Pancreas (tissue), 10 donors: ENCODE measurements at regions not wholly inside any gene's neighbourhood (a gene's known extent, or its start where the extent isn't known, plus 50 kb on each side); places are given as distances from the start of the nearest gene placed in this dataset.

Experiments used
- ATAC-seq, 4 donors: fragments of 200-7000 bp; cut with Tn5 transposase; one replicate each; pipeline versions ENCODE4 v1.8.0 to v1.9.1; 2020; ENCODE audit warnings: mild to moderate bottlenecking in 4 of 4, moderate library complexity in 4 of 4
- DNase-seq, 6 donors: peaks; one replicate each; pipeline ENCODE4 v3.0.0-alpha.2; 2020
- FAIRE-seq: peaks from 2 replicates; lab custom pipeline; 2012; peaks lifted over from hg19 to GRCh38; lab: Jason Lieb, UNC
- H3K27ac ChIP-seq, 4 donors: fragments of 200-600 bp; sonication (generic); 1 replicate in 3 of 4; 2 replicates in 1 of 4; pipeline versions ENCODE4 v1.5.0 to v1.8.0; 2020
- H3K27me3 ChIP-seq, 4 donors: fragments of 200-600 bp; one replicate each; pipeline ENCODE4 v1.8.0; 2021
- H3K36me3 ChIP-seq, 3 donors: fragments of 200-600 bp; sonication (generic) in 1 of 3; one replicate each; pipeline versions ENCODE4 v1.5.0 to v1.8.0; 2020 to 2021
- H3K4me1 ChIP-seq, 3 donors: fragments of 200-600 bp; one replicate each; pipeline ENCODE4 v1.8.0; 2021
- H3K4me3 ChIP-seq, 4 donors: fragments of 200-600 bp; sonication (generic) in 2 of 4; one replicate each; pipeline versions ENCODE4 v1.5.0 to v1.8.0; 2020 to 2021
- H3K9me3 ChIP-seq, 4 donors: fragments of 200-600 bp; one replicate each; pipeline ENCODE4 v1.8.0; 2021
- WGBS, 2 donors: extraction: QIAGEN DNeasy Blood & Tissue Kit; methylation state at CpG; one replicate each; pipeline ENCODE4 v1.1.7; 2013; 5-methylcytosine and 5-hydroxymethylcytosine counted together
- intact Hi-C, 3 donors: fragments of 100-400 bp; cut with DNase I; formaldehyde crosslinking; loops; one replicate each; pipeline versions ENCODE4 v1.11.1 to v1.14.2; 2022
- TF ChIP-seq, protein P1 (sequence below), 4 donors: fragments of 200-600 bp; sonication (generic) in 3 of 4; IDR thresholded peaks; one replicate each; pipeline versions ENCODE4 v1.5.0 to v1.8.0; 2021; ENCODE audit warnings: antibody characterized with exemption in 4 of 4
- donor health status: healthy with polysubstance abuse.
- donor health status: DM: no; HTN: no; CAD: no; lungs with moderate emphysema.
- donor health status: DM: no; HTN: no; CAD: no.
- donor health status: control.
- donor health status: control.
- donor health status: Bipolar disorder and iron deficiency.
- donor health status: DM: yes; HTN: yes; CAD: no.
- donor health status: DM: no; HTN: no; CAD: no.
- donor health status: DM: no; HTN: no; CAD: no.
- donor health status: DM: yes; HTN: yes; CAD: no.

DNA sequence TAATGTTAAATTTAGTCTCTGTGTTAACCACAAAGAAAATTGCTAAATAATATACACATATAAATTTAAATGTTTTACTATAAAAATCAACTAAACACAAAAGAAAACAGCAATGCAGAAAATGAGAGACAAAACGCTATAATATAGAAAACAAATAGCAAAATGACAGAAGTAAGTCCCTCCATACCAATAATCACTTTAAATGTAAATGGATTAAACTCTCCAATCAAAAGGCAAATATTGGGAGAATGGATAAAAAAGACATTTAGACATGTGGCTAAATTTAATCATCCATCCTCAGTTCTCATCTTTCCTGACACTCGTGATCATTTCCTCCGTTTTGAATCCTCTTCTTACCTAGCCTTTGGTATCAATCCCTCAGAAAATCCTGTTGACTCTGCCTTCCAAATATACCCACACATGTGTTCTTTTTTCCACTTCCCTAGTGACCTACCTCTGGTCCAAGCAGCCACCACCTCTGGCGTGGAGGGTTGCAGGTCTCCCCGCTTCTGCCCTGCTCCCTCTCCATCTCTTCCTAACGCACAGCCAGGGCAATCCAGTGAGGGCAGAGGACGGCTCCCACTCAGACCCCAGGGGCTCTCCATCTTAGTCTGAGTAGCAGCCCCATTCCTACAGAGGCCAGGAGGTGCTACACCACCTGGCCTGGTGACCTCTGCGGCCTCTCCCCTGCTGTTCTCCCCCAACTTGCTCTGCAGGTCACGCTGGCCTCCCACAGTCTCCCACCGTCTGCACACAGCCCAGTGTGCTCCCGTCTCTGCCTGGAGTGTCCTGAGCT, 149.2 kb downstream of the RNASET2 start:
- no peak overlapping the region for H3K4me3 ChIP-seq
- no peak overlapping the region for H3K27ac ChIP-seq
- no peak for DNase-seq
- ATAC-seq: no peak
- H3K36me3 ChIP-seq: no peaks in the 10 kb centered on the region
- H3K4me1 ChIP-seq: no peaks in the 10 kb centered on the region
- no peaks in the 10 kb centered on the region for H3K27me3 ChIP-seq
- intact Hi-C loops: no loop called here
- no peaks in the 10 kb centered on the region for H3K9me3 ChIP-seq
- WGBS, 2 donors: 83 to 84% methylated on average over 11 of the region's 11 CpGs
- TF ChIP-seq, protein P1, sequence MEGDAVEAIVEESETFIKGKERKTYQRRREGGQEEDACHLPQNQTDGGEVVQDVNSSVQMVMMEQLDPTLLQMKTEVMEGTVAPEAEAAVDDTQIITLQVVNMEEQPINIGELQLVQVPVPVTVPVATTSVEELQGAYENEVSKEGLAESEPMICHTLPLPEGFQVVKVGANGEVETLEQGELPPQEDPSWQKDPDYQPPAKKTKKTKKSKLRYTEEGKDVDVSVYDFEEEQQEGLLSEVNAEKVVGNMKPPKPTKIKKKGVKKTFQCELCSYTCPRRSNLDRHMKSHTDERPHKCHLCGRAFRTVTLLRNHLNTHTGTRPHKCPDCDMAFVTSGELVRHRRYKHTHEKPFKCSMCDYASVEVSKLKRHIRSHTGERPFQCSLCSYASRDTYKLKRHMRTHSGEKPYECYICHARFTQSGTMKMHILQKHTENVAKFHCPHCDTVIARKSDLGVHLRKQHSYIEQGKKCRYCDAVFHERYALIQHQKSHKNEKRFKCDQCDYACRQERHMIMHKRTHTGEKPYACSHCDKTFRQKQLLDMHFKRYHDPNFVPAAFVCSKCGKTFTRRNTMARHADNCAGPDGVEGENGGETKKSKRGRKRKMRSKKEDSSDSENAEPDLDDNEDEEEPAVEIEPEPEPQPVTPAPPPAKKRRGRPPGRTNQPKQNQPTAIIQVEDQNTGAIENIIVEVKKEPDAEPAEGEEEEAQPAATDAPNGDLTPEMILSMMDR (IDR thresholded peaks at IDR 0.05): no peak
- FAIRE-seq: no peak

DNA sequence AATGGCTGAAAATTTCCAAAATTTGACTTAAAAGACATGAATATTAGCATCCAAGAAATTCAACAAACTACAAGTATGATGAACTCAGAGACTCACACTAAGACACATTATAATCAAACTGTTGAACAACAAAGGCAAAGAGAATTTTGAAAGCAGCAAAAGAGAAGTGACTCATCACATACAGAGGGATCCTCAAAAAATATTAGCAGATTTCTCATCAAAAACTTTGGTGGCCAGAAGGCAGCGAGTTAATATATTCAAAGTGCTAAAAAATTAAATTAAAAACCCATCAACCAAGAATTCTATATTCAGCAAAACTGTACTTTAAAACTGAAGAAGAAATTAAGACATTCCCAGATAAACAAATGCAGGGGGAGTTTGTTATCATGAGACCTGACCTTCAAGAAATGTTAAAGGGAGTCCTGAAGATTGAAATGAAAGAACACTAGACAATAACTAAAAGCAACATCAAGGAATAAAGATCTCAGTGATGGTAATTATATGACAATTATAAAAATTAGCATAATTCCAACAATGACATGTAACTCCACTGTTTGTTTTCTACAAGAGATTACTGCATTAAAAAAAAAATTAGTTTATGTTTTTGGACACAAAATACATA, 150.0 kb downstream of the RNASET2 start:
- TF ChIP-seq, protein P1 (IDR thresholded peaks at IDR 0.05): no peak
- 90 to 95% methylated on average over 1 of the region's 1 CpG for WGBS, 2 donors
- Histone ChIP-seq H3K27me3 (no peaks in the 10 kb centered on the region), H3K36me3 (no peaks in the 10 kb centered on the region), H3K4me1 (no peaks in the 10 kb centered on the region), H3K27ac (no peak overlapping the region), H3K9me3 (no peaks in the 10 kb centered on the region), H3K4me3 (no peak overlapping the region)
- ATAC-seq (no peak), FAIRE-seq (no peak), DNase-seq (no peak)
- intact Hi-C loops: no loop called here

DNA sequence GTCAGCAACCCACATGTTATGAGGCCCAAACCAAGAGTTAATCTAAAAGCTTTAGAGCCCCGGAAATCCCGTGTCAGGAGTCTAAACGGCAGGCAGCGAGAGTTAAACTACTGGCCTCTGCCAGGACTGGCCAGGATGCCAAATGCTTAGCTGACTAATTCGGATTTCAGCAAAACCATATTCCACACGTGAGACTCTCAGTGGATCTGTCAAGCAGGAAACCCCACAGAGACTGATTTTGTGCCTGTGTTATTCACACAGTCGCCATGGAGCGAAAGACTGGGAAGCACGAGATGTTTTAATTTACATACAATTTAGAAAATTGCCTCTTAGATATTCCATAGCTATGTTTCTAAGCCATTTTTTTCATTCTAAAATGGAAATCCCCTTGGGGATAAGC, 152.9 kb downstream of the RNASET2 start:
- H3K27me3 ChIP-seq: no peaks in the 10 kb centered on the region
- H3K4me1 ChIP-seq: no peaks in the 10 kb centered on the region
- no peaks in the 10 kb centered on the region for H3K36me3 ChIP-seq
- FAIRE-seq (no peak), DNase-seq (no peak), ATAC-seq (no peak)
- TF ChIP-seq, protein P1 (IDR thresholded peaks at IDR 0.05): no peak
- no peaks in the 10 kb centered on the region for H3K9me3 ChIP-seq
- no peak overlapping the region for H3K27ac ChIP-seq
- intact Hi-C loops: no loop called here
- 67 to 73% methylated on average over 9 of the region's 9 CpGs for whole genome bisulfite sequencing, 2 donors
- no peak overlapping the region for H3K4me3 ChIP-seq

DNA sequence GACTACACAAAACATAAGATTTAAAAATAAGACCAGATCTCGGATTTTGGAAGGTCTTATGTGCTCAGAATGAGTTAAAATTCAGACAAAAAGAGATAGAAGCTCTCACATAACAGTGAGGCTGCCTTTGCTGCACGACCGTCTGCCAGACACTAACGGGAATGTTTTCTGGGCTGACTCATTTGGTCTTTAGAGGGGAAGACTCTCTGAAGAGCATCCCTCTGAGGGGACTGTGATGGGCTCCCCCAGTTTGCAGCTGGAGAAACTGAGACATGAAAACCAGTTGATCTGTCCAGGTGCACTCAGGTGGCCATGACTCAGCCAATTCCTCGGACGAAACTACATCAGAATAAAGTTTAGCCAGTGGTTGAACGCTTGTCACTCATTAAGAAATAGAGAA, 153.9 kb downstream of the RNASET2 start:
- TF ChIP-seq, protein P1 (IDR thresholded peaks at IDR 0.05): no peak
- Histone ChIP-seq H3K4me3 (no peak overlapping the region), H3K36me3 (no peaks in the 10 kb centered on the region), H3K9me3 (no peaks in the 10 kb centered on the region), H3K27ac (no peak overlapping the region), H3K27me3 (no peaks in the 10 kb centered on the region), H3K4me1 (no peaks in the 10 kb centered on the region)
- intact Hi-C loops: no loop called here
- FAIRE-seq (no peak), DNase-seq (no peak), ATAC-seq (no peak)
- 73 to 76% methylated on average over 7 of the region's 7 CpGs for whole genome bisulfite sequencing, 2 donors

GRCh38 chr6:166800137-166800536, 156.2 kb downstream of the RNASET2 start:
- FAIRE-seq (no peak), DNase-seq (no peak), ATAC-seq (no peak)
- Histone ChIP-seq H3K36me3 (no peaks in the 10 kb centered on the region), H3K9me3 (no peaks in the 10 kb centered on the region), H3K27me3 (no peaks in the 10 kb centered on the region), H3K27ac (no peak overlapping the region), H3K4me3 (no peak overlapping the region), H3K4me1 (no peaks in the 10 kb centered on the region)
- TF ChIP-seq, protein P1 (IDR thresholded peaks at IDR 0.05): no peak
- WGBS, 2 donors: 85 to 88% methylated on average over 9 of the region's 9 CpGs
- intact Hi-C loops: no loop called here
